ENCODE measurements at regions not wholly inside any gene's neighbourhood (a gene's known extent, or its start where the extent isn't known, plus 50 kb on each side); places are given as distances from the start of the nearest gene placed in this dataset.

DNA sequence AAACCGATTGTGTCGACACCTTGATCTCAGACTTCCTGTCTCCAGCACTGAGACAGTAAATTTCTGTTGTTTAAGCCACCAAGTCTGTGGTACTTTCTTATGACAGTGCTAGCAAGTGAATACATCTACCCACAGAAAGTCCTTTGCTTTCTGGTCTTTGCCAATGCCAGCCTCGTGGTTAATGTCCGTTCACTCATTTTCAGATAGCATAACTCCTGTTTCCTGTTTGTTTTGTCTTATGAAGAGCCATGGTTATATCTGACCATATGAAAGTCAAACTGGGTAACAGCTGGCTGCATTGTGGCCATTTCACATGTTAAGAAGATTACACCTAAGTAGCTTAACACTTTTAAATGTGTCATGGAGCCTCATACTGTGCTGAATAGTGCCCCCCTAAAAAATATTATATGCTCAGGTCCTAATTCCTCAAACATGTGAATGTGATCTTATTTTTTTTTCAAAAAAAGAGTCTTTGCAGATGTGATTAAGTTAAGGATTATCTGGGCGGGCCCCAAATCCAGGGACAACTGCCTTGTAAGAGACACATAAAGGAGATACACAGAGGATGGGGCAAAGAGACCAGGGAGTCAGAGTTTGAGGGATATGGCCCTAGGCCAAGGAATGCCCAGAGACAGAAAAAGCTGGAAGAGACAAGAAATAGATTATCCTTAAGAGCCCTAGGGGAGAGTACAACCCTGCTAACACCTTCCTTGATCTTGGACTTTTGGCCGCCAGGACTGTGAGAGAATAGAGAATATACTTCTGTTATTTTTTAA lies 118.0 kb downstream of the KCNE4 start:
- H3K36me3 Mint-ChIP-seq = no peaks in the 10 kb centered on the region
- no peak overlapping the region for H3K4me3 ChIP-seq
- no peaks in the 10 kb centered on the region for H3K4me1 ChIP-seq
- no peak overlapping the region for H3K9ac ChIP-seq
- TF ChIP-seq CTCF (IDR thresholded peaks at IDR 0.05) = no peak
- no peak for TF ChIP-seq EZH2 (IDR thresholded peaks at IDR 0.05)
- TF ChIP-seq EZH2phosphoT487 (IDR thresholded peaks at IDR 0.05) = no peak
- H3K9me3 ChIP-seq (ENCODE audit: low read depth) = no peaks in the 10 kb centered on the region
- no peak overlapping the region for H3K4me2 ChIP-seq
- H3K4me1 Mint-ChIP-seq = peaks cover 5% of the 10 kb centered on the region
- no peaks in the 10 kb centered on the region for H3K9me3 Mint-ChIP-seq
- H3F3A ChIP-seq (ENCODE audit: low read depth) = no peaks in the 10 kb centered on the region
- no peak overlapping the region for H2AFZ ChIP-seq (replicated peaks)
- H3K27me3 ChIP-seq = no peaks in the 10 kb centered on the region
- no peaks in the 10 kb centered on the region for H3K27me3 Mint-ChIP-seq (ENCODE audit: insufficient read depth, low read depth)
- no peak overlapping the region for H3K27ac ChIP-seq
- H4K20me1 ChIP-seq (ENCODE audit: low read depth) = no peaks in the 10 kb centered on the region
- no peaks in the 10 kb centered on the region for H3K79me2 ChIP-seq (ENCODE audit: low read depth)
- no peaks in the 10 kb centered on the region for H3K36me3 ChIP-seq
- H3K4me3 Mint-ChIP-seq = no peak overlapping the region
- H3K27ac Mint-ChIP-seq = no peak overlapping the region
- DNase-seq (ENCODE audit: low spot score) = no peak

DNA sequence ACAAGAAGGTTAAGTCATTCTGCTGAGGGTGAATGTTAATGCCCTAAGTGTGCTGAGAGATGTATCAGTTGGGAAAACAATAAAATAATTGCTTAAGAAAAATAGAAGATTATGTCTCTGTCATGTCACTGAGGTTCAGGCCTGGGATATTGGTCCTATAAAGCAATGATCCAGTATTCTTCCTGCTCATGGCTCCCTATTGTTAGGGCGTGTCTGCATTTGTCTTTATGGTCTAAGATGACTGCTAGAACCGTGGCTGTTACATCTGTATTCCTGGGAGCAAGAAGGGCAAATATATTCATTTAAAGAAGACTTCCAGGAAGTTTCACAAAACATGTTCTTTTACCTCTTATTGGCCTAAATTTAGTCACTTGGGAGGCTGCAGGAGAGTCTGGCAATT lies 125.0 kb downstream of the KCNE4 start:
- no peak overlapping the region for H2AFZ ChIP-seq (replicated peaks)
- no peak for TF ChIP-seq CTCF (IDR thresholded peaks at IDR 0.05)
- no peak for TF ChIP-seq EZH2 (IDR thresholded peaks at IDR 0.05)
- no peak for TF ChIP-seq EZH2phosphoT487 (IDR thresholded peaks at IDR 0.05)
- H4K20me1 ChIP-seq (ENCODE audit: low read depth) = no peaks in the 10 kb centered on the region
- no peak overlapping the region for H3K4me2 ChIP-seq
- no peaks in the 10 kb centered on the region for H3K4me1 ChIP-seq
- no peaks in the 10 kb centered on the region for H3K36me3 ChIP-seq
- Mint-ChIP-seq H3K9me3 (no peaks in the 10 kb centered on the region), H3K27ac (no peak overlapping the region), H3K27me3 (ENCODE audit: insufficient read depth, low read depth) (no peaks in the 10 kb centered on the region), H3K4me3 (no peak overlapping the region), H3K4me1 (peaks cover 5% of the 10 kb centered on the region), H3K36me3 (no peaks in the 10 kb centered on the region)
- H3K9ac ChIP-seq = no peak overlapping the region
- no peaks in the 10 kb centered on the region for H3K27me3 ChIP-seq
- H3F3A ChIP-seq (ENCODE audit: low read depth) = no peaks in the 10 kb centered on the region
- H3K79me2 ChIP-seq (ENCODE audit: low read depth) = no peaks in the 10 kb centered on the region
- no peaks in the 10 kb centered on the region for H3K9me3 ChIP-seq (ENCODE audit: low read depth)
- DNase-seq (ENCODE audit: low spot score) = no peak
- no peak overlapping the region for H3K27ac ChIP-seq
- H3K4me3 ChIP-seq = no peak overlapping the region

DNA sequence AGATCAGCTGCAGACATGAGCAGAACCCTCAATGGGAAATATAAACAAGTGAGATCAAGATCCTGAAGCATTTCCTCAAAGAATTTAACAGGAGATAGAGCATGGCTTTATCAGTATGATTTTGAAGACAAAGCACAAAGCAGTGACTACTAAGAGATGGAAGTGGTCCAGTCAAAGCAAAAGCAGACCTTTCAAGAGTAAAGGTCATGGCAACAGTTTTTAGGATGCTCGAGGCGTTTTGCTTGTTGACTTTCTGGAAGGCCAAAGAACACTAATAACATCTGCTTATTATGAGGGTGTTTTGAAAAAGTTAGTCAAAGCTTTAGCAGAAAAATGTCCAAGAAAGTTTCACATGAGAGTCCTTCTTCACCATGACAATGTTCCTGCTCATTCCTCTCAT lies 128.5 kb downstream of the KCNE4 start:
- no peaks in the 10 kb centered on the region for H3K9me3 ChIP-seq (ENCODE audit: low read depth)
- no peak overlapping the region for H3K4me2 ChIP-seq
- H3K4me3 ChIP-seq = no peak overlapping the region
- H3K27ac Mint-ChIP-seq = no peak overlapping the region
- no peaks in the 10 kb centered on the region for H3K27me3 ChIP-seq
- H3K27ac ChIP-seq = no peak overlapping the region
- H3K79me2 ChIP-seq (ENCODE audit: low read depth) = no peaks in the 10 kb centered on the region
- no peak overlapping the region for H2AFZ ChIP-seq (replicated peaks)
- TF ChIP-seq EZH2 (IDR thresholded peaks at IDR 0.05) (no peak), CTCF (IDR thresholded peaks at IDR 0.05) (no peak), EZH2phosphoT487 (IDR thresholded peaks at IDR 0.05) (no peak)
- H3K4me1 ChIP-seq = no peaks in the 10 kb centered on the region
- H3K9ac ChIP-seq = no peak overlapping the region
- no peaks in the 10 kb centered on the region for H4K20me1 ChIP-seq (ENCODE audit: low read depth)
- no peaks in the 10 kb centered on the region for H3K36me3 ChIP-seq
- no peak for DNase-seq (ENCODE audit: low spot score)
- H3F3A ChIP-seq (ENCODE audit: low read depth) = no peaks in the 10 kb centered on the region
- no peaks in the 10 kb centered on the region for H3K36me3 Mint-ChIP-seq
- no peaks in the 10 kb centered on the region for H3K27me3 Mint-ChIP-seq (ENCODE audit: insufficient read depth, low read depth)
- H3K4me3 Mint-ChIP-seq = no peak overlapping the region
- no peaks in the 10 kb centered on the region for H3K4me1 Mint-ChIP-seq
- H3K9me3 Mint-ChIP-seq = no peaks in the 10 kb centered on the region

Data from neural progenitor cell (in vitro differentiated cells).